HAP-1 (cell line): ENCODE measurements at regions not wholly inside any gene's neighbourhood (a gene's known extent, or its start where the extent isn't known, plus 50 kb on each side); places are given as distances from the start of the nearest gene placed in this dataset.

Experiments
- DNase-seq, 2 experiments: peaks; one replicate each; pipeline ENCODE4 v3.0.0-alpha.2; 2016 to 2020; ENCODE audit warnings: low spot score in 2 of 2
- H3K27me3 ChIP-seq: fragments of 250-450 bp; sonication (Bioruptor Pico); 2 replicates; pipeline ENCODE4 v1.5.1; 2020; ENCODE audit warnings: low read depth, mild to moderate bottlenecking, moderate library complexity
- H3K36me3 ChIP-seq: fragments of 250-450 bp; sonication (Bioruptor Pico); replicated peaks from 2 replicates; pipeline ENCODE4 v1.5.1; 2020; ENCODE audit warnings: mild to moderate bottlenecking
- H3K4me1 ChIP-seq: fragments of 250-450 bp; sonication (Bioruptor Pico); 2 replicates; pipeline ENCODE4 v1.5.1; 2020; ENCODE audit warnings: mild to moderate bottlenecking
- H3K4me3 ChIP-seq: fragments of 250-450 bp; sonication (Bioruptor Pico); 2 replicates; pipeline ENCODE4 v1.5.1; 2020; ENCODE audit warnings: mild to moderate bottlenecking, moderate library complexity
- H3K9me3 ChIP-seq: fragments of 250-450 bp; sonication (Bioruptor Pico); 2 replicates; pipeline ENCODE4 v1.5.1; 2020; ENCODE audit warnings: mild to moderate bottlenecking, moderate library complexity
- in situ Hi-C: fragments of 300-500 bp; cut with MboI; formaldehyde crosslinking; loops from 3 replicates; pipeline ENCODE4 v1.14.3; 2020; ENCODE audit warnings: low sequenced_read_pairs, inconsistent platforms, mixed read lengths

GRCh38 chr5:17135050-17135449, 82.4 kb upstream of the BASP1 start:
- H3K4me1 ChIP-seq = peaks cover 7% of the 10 kb centered on the region
- in situ Hi-C loops = no loop called here
- no peaks in the 10 kb centered on the region for H3K9me3 ChIP-seq
- H3K27me3 ChIP-seq = no peaks in the 10 kb centered on the region
- DNase-seq = no peak
- no peak overlapping the region for H3K4me3 ChIP-seq
- no peaks in the 10 kb centered on the region for H3K36me3 ChIP-seq

- in situ Hi-C loops = no loop called here
- Histone ChIP-seq H3K4me3 (no peak overlapping the region), H3K36me3 (no peaks in the 10 kb centered on the region), H3K27me3 (no peaks in the 10 kb centered on the region), H3K9me3 (no peaks in the 10 kb centered on the region), H3K4me1 (peaks cover 40% of the 10 kb centered on the region)
- peak; percentile 68 to 82 for DNase-seq
Observed at GRCh38 chr5:17143335-17143734, 74.1 kb upstream of the BASP1 start.

- no peaks in the 10 kb centered on the region for H3K36me3 ChIP-seq
- no peak for DNase-seq
- in situ Hi-C loops = no loop called here
- H3K27me3 ChIP-seq = no peaks in the 10 kb centered on the region
- H3K9me3 ChIP-seq = no peaks in the 10 kb centered on the region
- peaks cover 35% of the 10 kb centered on the region for H3K4me1 ChIP-seq
- no peak overlapping the region for H3K4me3 ChIP-seq
Observed at GRCh38 chr5:17146280-17146841, 71.1 kb upstream of the BASP1 start.

- in situ Hi-C loops = no loop called here
- Histone ChIP-seq H3K27me3 (no peaks in the 10 kb centered on the region), H3K4me3 (no peak overlapping the region), H3K9me3 (no peaks in the 10 kb centered on the region), H3K36me3 (no peaks in the 10 kb centered on the region), H3K4me1 (peaks cover 28% of the 10 kb centered on the region)
- DNase-seq = peak in 1 of 2 experiments; percentile 49
Observed at GRCh38 chr5:17147170-17147569, 70.3 kb upstream of the BASP1 start.

GRCh38 chr5:17147617-17148016, 69.8 kb upstream of the BASP1 start:
- DNase-seq = no peak
- Histone ChIP-seq H3K4me3 (no peak overlapping the region), H3K9me3 (no peaks in the 10 kb centered on the region), H3K27me3 (no peaks in the 10 kb centered on the region), H3K4me1 (peaks cover 28% of the 10 kb centered on the region), H3K36me3 (no peaks in the 10 kb centered on the region)
- in situ Hi-C loops = no loop called here

- H3K36me3 ChIP-seq = no peaks in the 10 kb centered on the region
- H3K9me3 ChIP-seq = no peaks in the 10 kb centered on the region
- DNase-seq = no peak
- peaks cover 23% of the 10 kb centered on the region for H3K4me1 ChIP-seq
- no peak overlapping the region for H3K4me3 ChIP-seq
- H3K27me3 ChIP-seq = no peaks in the 10 kb centered on the region
- in situ Hi-C loops = no loop called here
Observed at GRCh38 chr5:17148481-17148880, 69.0 kb upstream of the BASP1 start.

GRCh38 chr5:17149786-17150185, 67.6 kb upstream of the BASP1 start:
- DNase-seq = no peak
- Histone ChIP-seq H3K36me3 (no peaks in the 10 kb centered on the region), H3K9me3 (no peaks in the 10 kb centered on the region), H3K27me3 (no peaks in the 10 kb centered on the region), H3K4me3 (no peak overlapping the region), H3K4me1 (peaks cover 17% of the 10 kb centered on the region)
- in situ Hi-C loops = no loop called here

GRCh38 chr5:17150531-17150930, 66.9 kb upstream of the BASP1 start:
- Histone ChIP-seq H3K4me3 (no peak overlapping the region), H3K27me3 (no peaks in the 10 kb centered on the region), H3K36me3 (no peaks in the 10 kb centered on the region), H3K9me3 (no peaks in the 10 kb centered on the region), H3K4me1 (peaks cover 9% of the 10 kb centered on the region)
- in situ Hi-C loops = no loop called here
- DNase-seq = no peak

GRCh38 chr5:17151686-17152085, 65.7 kb upstream of the BASP1 start:
- in situ Hi-C loops = no loop called here
- no peak for DNase-seq
- H3K4me1 ChIP-seq = peaks cover 1% of the 10 kb centered on the region
- H3K27me3 ChIP-seq = no peaks in the 10 kb centered on the region
- no peak overlapping the region for H3K4me3 ChIP-seq
- H3K36me3 ChIP-seq = no peaks in the 10 kb centered on the region
- H3K9me3 ChIP-seq = no peaks in the 10 kb centered on the region

- Histone ChIP-seq H3K4me3 (no peak overlapping the region), H3K9me3 (no peaks in the 10 kb centered on the region), H3K4me1 (no peaks in the 10 kb centered on the region), H3K27me3 (no peaks in the 10 kb centered on the region), H3K36me3 (no peaks in the 10 kb centered on the region)
- no peak for DNase-seq
- in situ Hi-C loops = no loop called here
Observed at GRCh38 chr5:17154211-17154996, 63.0 kb upstream of the BASP1 start.

- no peaks in the 10 kb centered on the region for H3K27me3 ChIP-seq
- DNase-seq = no peak
- no peak overlapping the region for H3K4me3 ChIP-seq
- no peaks in the 10 kb centered on the region for H3K4me1 ChIP-seq
- no peaks in the 10 kb centered on the region for H3K9me3 ChIP-seq
- in situ Hi-C loops = no loop called here
- no peaks in the 10 kb centered on the region for H3K36me3 ChIP-seq
Observed at GRCh38 chr5:17156463-17156862, 61.0 kb upstream of the BASP1 start.

GRCh38 chr5:17157294-17157693, 60.1 kb upstream of the BASP1 start:
- no peak for DNase-seq
- Histone ChIP-seq H3K9me3 (no peaks in the 10 kb centered on the region), H3K27me3 (no peaks in the 10 kb centered on the region), H3K36me3 (no peaks in the 10 kb centered on the region), H3K4me3 (no peak overlapping the region), H3K4me1 (no peaks in the 10 kb centered on the region)
- in situ Hi-C loops = no loop called here

- DNase-seq = no peak
- H3K36me3 ChIP-seq = no peaks in the 10 kb centered on the region
- H3K27me3 ChIP-seq = no peaks in the 10 kb centered on the region
- H3K9me3 ChIP-seq = no peaks in the 10 kb centered on the region
- in situ Hi-C loops = no loop called here
- no peak overlapping the region for H3K4me3 ChIP-seq
- no peaks in the 10 kb centered on the region for H3K4me1 ChIP-seq
Observed at GRCh38 chr5:17157916-17158529, 59.4 kb upstream of the BASP1 start.

GRCh38 chr5:17160756-17161040, 56.7 kb upstream of the BASP1 start:
- Histone ChIP-seq H3K4me1 (peaks cover 9% of the 10 kb centered on the region), H3K36me3 (no peaks in the 10 kb centered on the region), H3K4me3 (no peak overlapping the region), H3K27me3 (no peaks in the 10 kb centered on the region), H3K9me3 (no peaks in the 10 kb centered on the region)
- in situ Hi-C loops = no loop called here
- no peak for DNase-seq
